ENCODE measurements at regions not wholly inside any gene's neighbourhood (a gene's known extent, or its start where the extent isn't known, plus 50 kb on each side); places are given as distances from the start of the nearest gene placed in this dataset.

DNA sequence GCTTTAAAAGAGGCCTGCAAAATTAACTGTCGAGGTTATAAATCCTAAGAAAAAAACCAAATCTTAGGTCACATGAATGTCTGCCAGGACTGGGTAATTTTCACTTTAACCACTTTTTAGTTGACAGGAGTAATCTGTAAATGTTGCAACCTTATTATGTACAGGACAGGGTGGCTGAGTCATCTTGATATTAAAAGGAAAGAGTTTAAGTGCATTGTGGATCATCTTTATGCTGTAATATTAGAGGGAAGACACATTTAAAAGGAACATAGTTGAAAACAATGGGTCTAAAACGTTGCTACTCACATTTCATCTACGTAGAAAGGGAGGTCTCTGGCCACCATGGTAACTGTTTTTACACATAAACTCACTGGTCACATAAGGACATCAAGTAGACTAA, 115.5 kb downstream of the LSMEM1 start (continued):
- no peak for TF ChIP-seq MEF2A (IDR thresholded peaks at IDR 0.05; ENCODE audit: borderline replicate concordance, low read depth)
- no peak for TF ChIP-seq SMC3 (IDR thresholded peaks at IDR 0.05; ENCODE audit: low read depth, low read length)
- TF ChIP-seq FOXJ3 (CRISPR knock-in tag; IDR thresholded peaks at IDR 0.05), result no peak
- TF ChIP-seq, protein P1, sequence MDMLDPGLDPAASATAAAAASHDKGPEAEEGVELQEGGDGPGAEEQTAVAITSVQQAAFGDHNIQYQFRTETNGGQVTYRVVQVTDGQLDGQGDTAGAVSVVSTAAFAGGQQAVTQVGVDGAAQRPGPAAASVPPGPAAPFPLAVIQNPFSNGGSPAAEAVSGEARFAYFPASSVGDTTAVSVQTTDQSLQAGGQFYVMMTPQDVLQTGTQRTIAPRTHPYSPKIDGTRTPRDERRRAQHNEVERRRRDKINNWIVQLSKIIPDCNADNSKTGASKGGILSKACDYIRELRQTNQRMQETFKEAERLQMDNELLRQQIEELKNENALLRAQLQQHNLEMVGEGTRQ (IDR thresholded peaks at IDR 0.05; ENCODE audit: borderline replicate concordance, low read depth, low read length), result no peak

DNA sequence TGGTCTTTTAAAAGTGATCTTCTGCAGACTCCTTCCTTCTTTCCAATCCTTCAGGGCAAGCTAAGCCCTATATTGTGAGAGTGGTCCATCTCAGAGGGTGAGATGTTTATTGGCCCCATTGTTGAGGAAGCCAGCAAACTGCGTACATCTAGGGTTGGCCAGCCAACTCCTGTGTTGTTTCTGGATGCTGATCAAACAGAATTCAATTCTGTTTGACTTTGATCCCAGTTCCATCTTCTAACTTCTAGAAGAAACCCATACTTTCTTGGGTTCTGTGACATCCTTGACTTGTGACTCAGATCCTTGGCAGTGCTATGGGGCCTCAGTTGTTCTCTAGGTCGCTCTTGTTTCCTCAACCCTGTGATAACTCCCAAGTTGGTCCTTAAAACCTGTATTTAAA, 116.2 kb downstream of the LSMEM1 start:
- H3K9me3 ChIP-seq, result no peaks in the 10 kb centered on the region
- ChIA-PET CTCF (no interaction called here), POLR2A (no interaction called here)
- H4K20me1 ChIP-seq (ENCODE audit: insufficient read depth), result no peaks in the 10 kb centered on the region
- 77% methylated on average over 2 of the region's 2 CpGs for WGBS (ENCODE audit: low lambda C conversion rate)
- no peaks in the 10 kb centered on the region for H3K9me2 ChIP-seq
- H3K4me1 ChIP-seq (ENCODE audit: control insufficient read depth in 1 of 2, insufficient read depth in 2 of 2, low read depth in 1 of 2, low read length in 1 of 2), result peaks cover 0 to 11% of the 10 kb centered on the region in 2 experiments; a peak in 2 of 4 replicates
- H2AFZ ChIP-seq (ENCODE audit: low read depth), result no peak overlapping the region
- H3K4me2 ChIP-seq, result no peak overlapping the region
- no peak overlapping the region for H3K9ac ChIP-seq
- no peaks in the 10 kb centered on the region for H3K36me3 ChIP-seq (replicated peaks in 1 of 2; ENCODE audit: control insufficient read depth in 1 of 2, insufficient read depth in 2 of 2, low read length in 1 of 2)
- no peak for DNase-seq
- H3K27me3 ChIP-seq (ENCODE audit: insufficient read depth), result no peaks in the 10 kb centered on the region
- peaks cover 11% of the 10 kb centered on the region for H3F3A ChIP-seq (replicated peaks; ENCODE audit: insufficient read depth)
- TF ChIP-seq ELF1 (IDR thresholded peaks at IDR 0.05) (no peak), NRF1 (IDR thresholded peaks at IDR 0.05; ENCODE audit: low read depth, low read length) (no peak), GABPA (IDR thresholded peaks at IDR 0.05; ENCODE audit: low read depth) (no peak), FOXM1 (IDR thresholded peaks at IDR 0.05; ENCODE audit: low read depth) (no peak), MEF2A (IDR thresholded peaks at IDR 0.05; ENCODE audit: borderline replicate concordance, low read depth) (no peak), RCOR1 (IDR thresholded peaks at IDR 0.05; ENCODE audit: low read length) (no peak), MXI1 (IDR thresholded peaks at IDR 0.05; ENCODE audit: low read depth, low read length) (no peak), TAF1 (IDR thresholded peaks at IDR 0.05; ENCODE audit: borderline replicate concordance, low read depth, low read length) (no peak), SIN3A (IDR thresholded peaks at IDR 0.05; ENCODE audit: borderline replicate concordance, low read depth, low read length) (no peak), EP300 (IDR thresholded peaks at IDR 0.05; ENCODE audit: borderline replicate concordance in 1 of 2, low read depth in 1 of 2, low read length in 1 of 2) (no peak), RAD21 (IDR thresholded peaks at IDR 0.05; ENCODE audit: low read length) (no peak)
- TF ChIP-seq, protein P2, sequence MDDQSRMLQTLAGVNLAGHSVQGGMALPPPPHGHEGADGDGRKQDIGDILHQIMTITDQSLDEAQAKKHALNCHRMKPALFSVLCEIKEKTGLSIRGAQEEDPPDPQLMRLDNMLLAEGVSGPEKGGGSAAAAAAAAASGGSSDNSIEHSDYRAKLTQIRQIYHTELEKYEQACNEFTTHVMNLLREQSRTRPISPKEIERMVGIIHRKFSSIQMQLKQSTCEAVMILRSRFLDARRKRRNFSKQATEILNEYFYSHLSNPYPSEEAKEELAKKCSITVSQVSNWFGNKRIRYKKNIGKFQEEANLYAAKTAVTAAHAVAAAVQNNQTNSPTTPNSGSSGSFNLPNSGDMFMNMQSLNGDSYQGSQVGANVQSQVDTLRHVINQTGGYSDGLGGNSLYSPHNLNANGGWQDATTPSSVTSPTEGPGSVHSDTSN (IDR thresholded peaks at IDR 0.05), result no peak
- TF ChIP-seq, protein P1 (IDR thresholded peaks at IDR 0.05; ENCODE audit: borderline replicate concordance, low read depth, low read length), result no peak
- no peaks in the 10 kb centered on the region for H3K79me2 ChIP-seq (ENCODE audit: insufficient read depth)
- H3K4me3 ChIP-seq (ENCODE audit: low read depth in 2 of 2, low read length in 1 of 2), result no peak overlapping the region
- peak overlapping the region; percentile 71 to 83; a peak in 3 of 4 replicates for H3K27ac ChIP-seq (ENCODE audit: low read depth in 2 of 2, low read length in 1 of 2)

Measured in SK-N-SH (cell line).